T-cell (primary cell): ENCODE measurements at regions not wholly inside any gene's neighbourhood (a gene's known extent, or its start where the extent isn't known, plus 50 kb on each side); places are given as distances from the start of the nearest gene placed in this dataset.

Experiments
- ATAC-seq, 4 experiments: fragments of 200-7000 bp in 3 of 4; fragments of 150-1000 bp in 1 of 4; cut with Tn5 transposase; replicated peaks in 1 of 4; 1 replicate in 3 of 4; 2 replicates in 1 of 4; pipeline ENCODE4 v1.10.0; 2021; ENCODE audit warnings: moderate library complexity in 3 of 4, mild to moderate bottlenecking in 2 of 4, moderate number of reproducible peaks in 1 of 4
- CTCF ChIA-PET, 2 donors: fragments of 300-600 bp; sonication (Branson Sonifier 250); formaldehyde crosslinking; loops; one replicate each; lab custom pipeline; 2022; ENCODE audit warnings: antibody characterized with exemption in 2 of 2; lab: Charles Lee
- POLR2A ChIA-PET, 2 donors: fragments of 300-600 bp; sonication (Branson Sonifier 250); formaldehyde crosslinking; loops; one replicate each; lab custom pipeline; 2022; ENCODE audit warnings: antibody characterized with exemption in 2 of 2; lab: Charles Lee
- DNase-seq, 35 experiments: peaks; one replicate each; pipeline versions ENCODE4 v3.0.0 to v3.0.0-alpha.2; 2013 to 2023
- H3K27ac ChIP-seq: one replicate; pipeline ENCODE4 v1.5.1; 2013; ENCODE audit warnings: low read length
- H3K27me3 ChIP-seq, 2 experiments: replicated peaks in 1 of 2; 1 replicate in 1 of 2; 2 replicates in 1 of 2; pipeline versions ENCODE4 v1.6.1 to v1.7.0; 2013; ENCODE audit warnings: low read length in 1 of 2, mixed read lengths in 1 of 2; ENCODE audit not compliant: control insufficient read depth in 2 of 2, insufficient read depth in 2 of 2; ENCODE audit errors: extremely low read depth in 1 of 2
- H3K36me3 ChIP-seq, 2 donors: 1 replicate in 1 of 2; 2 replicates in 1 of 2; pipeline versions ENCODE4 v1.6.1 to v1.7.0; 2013; ENCODE audit warnings: low read length in 1 of 2; ENCODE audit not compliant: control insufficient read depth in 2 of 2, insufficient read depth in 1 of 2; ENCODE audit errors: extremely low read depth in 1 of 2
- H3K4me1 ChIP-seq, 2 experiments: 1 replicate in 1 of 2; 2 replicates in 1 of 2; pipeline versions ENCODE4 v1.6.1 to v1.7.0; 2013; ENCODE audit warnings: low read length in 2 of 2, mixed read lengths in 1 of 2; ENCODE audit not compliant: insufficient read depth in 2 of 2, control insufficient read depth in 1 of 2; ENCODE audit errors: extremely low read depth in 1 of 2
- H3K4me3 ChIP-seq, 2 donors: 1 replicate in 1 of 2; 2 replicates in 1 of 2; pipeline versions ENCODE4 v1.5.1 to v1.7.0; 2013; ENCODE audit warnings: mild to moderate bottlenecking in 2 of 2, low read length in 1 of 2, moderate library complexity in 1 of 2; ENCODE audit not compliant: control insufficient read depth in 1 of 2; ENCODE audit errors: extremely low read depth in 1 of 2
- H3K9me3 ChIP-seq: 2 replicates; pipeline ENCODE4 v1.7.0; 2013
- H3K27ac Mint-ChIP-seq, 2 donors: one replicate each; pipeline ENCODE4 v1.8.0; 2020 to 2021; ENCODE audit warnings: mild to moderate bottlenecking in 2 of 2, mixed read lengths in 2 of 2
- H3K27me3 Mint-ChIP-seq, 2 donors: one replicate each; pipeline ENCODE4 v1.8.0; 2021 to 2022; ENCODE audit warnings: mixed read lengths in 2 of 2
- H3K36me3 Mint-ChIP-seq: one replicate; pipeline ENCODE4 v1.8.0; 2021; ENCODE audit warnings: mixed read lengths
- H3K4me1 Mint-ChIP-seq, 3 donors: one replicate each; pipeline ENCODE4 v1.8.0; 2020 to 2022; ENCODE audit warnings: mixed read lengths in 3 of 3, mild to moderate bottlenecking in 1 of 3
- H3K4me3 Mint-ChIP-seq, 3 donors: one replicate each; pipeline ENCODE4 v1.8.0; 2020 to 2022; ENCODE audit warnings: mild to moderate bottlenecking in 3 of 3, mixed read lengths in 3 of 3, moderate library complexity in 3 of 3
- H3K9me3 Mint-ChIP-seq, 3 donors: one replicate each; pipeline ENCODE4 v1.8.0; 2020 to 2022; ENCODE audit warnings: mixed read lengths in 3 of 3
- WGBS: methylation state at CpG from one replicate; pipeline ENCODE4 v1.1.5; 2013; ENCODE audit warnings: missing lambda C conversion rate; ENCODE audit not compliant: insufficient coverage; 5-methylcytosine and 5-hydroxymethylcytosine counted together

- no peaks in the 10 kb centered on the region for H3K9me3 ChIP-seq
- POLR2A ChIA-PET, result no interaction called here
- no peaks in the 10 kb centered on the region for H3K4me1 ChIP-seq
- Mint-ChIP-seq H3K4me3 (no peak overlapping the region), H3K27me3 (no peaks in the 10 kb centered on the region), H3K36me3 (no peaks in the 10 kb centered on the region), H3K27ac (no peak overlapping the region), H3K9me3 (peaks cover 0 to 5% (median 0%) of the 10 kb centered on the region in 3 donors), H3K4me1 (no peaks in the 10 kb centered on the region)
- no peaks in the 10 kb centered on the region for H3K27me3 ChIP-seq
- no peak overlapping the region for H3K4me3 ChIP-seq
- H3K27ac ChIP-seq, result no peak overlapping the region
- no CpG with 5 or more reads among the region's 4 CpGs for WGBS
- ATAC-seq, result no peak
- no peaks in the 10 kb centered on the region for H3K36me3 ChIP-seq
- CTCF ChIA-PET, result interaction anchor here in 1 of 2 donors (0.5 kb wide), 1 partner anchor 1238 kb away, joined by 3 read pairs; no protein-coding TSS in a partner anchor
- DNase-seq, result no peak
Measured at GRCh38 chr18:68456985-68457384, 257.9 kb downstream of the TMX3 start.

GRCh38 chr18:68455229-68455603 is 259.7 kb downstream of the TMX3 start:
- Mint-ChIP-seq H3K27ac (no peak overlapping the region), H3K4me3 (no peak overlapping the region), H3K9me3 (peaks cover 0 to 5% (median 0%) of the 10 kb centered on the region in 3 donors), H3K4me1 (no peaks in the 10 kb centered on the region), H3K36me3 (no peaks in the 10 kb centered on the region), H3K27me3 (no peaks in the 10 kb centered on the region)
- Histone ChIP-seq H3K36me3 (no peaks in the 10 kb centered on the region), H3K9me3 (no peaks in the 10 kb centered on the region), H3K4me3 (no peak overlapping the region), H3K4me1 (no peaks in the 10 kb centered on the region), H3K27ac (no peak overlapping the region), H3K27me3 (no peaks in the 10 kb centered on the region)
- no peak for ATAC-seq
- no peak for DNase-seq
- CTCF ChIA-PET, result no interaction called here
- POLR2A ChIA-PET, result no interaction called here

GRCh38 chr18:68454511-68455228 is 260.2 kb downstream of the TMX3 start:
- Mint-ChIP-seq H3K36me3 (no peaks in the 10 kb centered on the region), H3K9me3 (peaks cover 0 to 5% (median 0%) of the 10 kb centered on the region in 3 donors), H3K4me3 (no peak overlapping the region), H3K4me1 (no peaks in the 10 kb centered on the region), H3K27me3 (no peaks in the 10 kb centered on the region), H3K27ac (no peak overlapping the region)
- H3K4me3 ChIP-seq, result no peak overlapping the region
- POLR2A ChIA-PET, result no interaction called here
- no peak overlapping the region for H3K27ac ChIP-seq
- H3K9me3 ChIP-seq, result no peaks in the 10 kb centered on the region
- 30% methylated on average over 2 of the region's 3 CpGs for WGBS
- CTCF ChIA-PET, result no interaction called here
- DNase-seq (no peak), ATAC-seq (no peak)
- no peaks in the 10 kb centered on the region for H3K4me1 ChIP-seq
- no peaks in the 10 kb centered on the region for H3K36me3 ChIP-seq
- no peaks in the 10 kb centered on the region for H3K27me3 ChIP-seq

GRCh38 chr18:68449292-68449691 is 265.6 kb downstream of the TMX3 start:
- no peak overlapping the region for H3K27ac Mint-ChIP-seq
- H3K4me3 Mint-ChIP-seq, result no peak overlapping the region
- no peak overlapping the region for H3K27ac ChIP-seq
- CTCF ChIA-PET, result no interaction called here
- no peaks in the 10 kb centered on the region for H3K27me3 Mint-ChIP-seq
- ATAC-seq (no peak), DNase-seq (no peak)
- H3K4me1 ChIP-seq, result no peaks in the 10 kb centered on the region
- H3K9me3 ChIP-seq, result no peaks in the 10 kb centered on the region
- H3K27me3 ChIP-seq, result no peaks in the 10 kb centered on the region
- H3K36me3 Mint-ChIP-seq, result no peaks in the 10 kb centered on the region
- H3K36me3 ChIP-seq, result no peaks in the 10 kb centered on the region
- POLR2A ChIA-PET, result no interaction called here
- peaks cover 0 to 4% (median 0%) of the 10 kb centered on the region in 3 donors for H3K9me3 Mint-ChIP-seq
- no peak overlapping the region for H3K4me3 ChIP-seq
- WGBS, result 89% methylated on average over 1 of the region's 2 CpGs
- no peaks in the 10 kb centered on the region for H3K4me1 Mint-ChIP-seq

GRCh38 chr18:68448736-68449135 is 266.2 kb downstream of the TMX3 start:
- Mint-ChIP-seq H3K27me3 (no peaks in the 10 kb centered on the region), H3K4me1 (no peaks in the 10 kb centered on the region), H3K4me3 (no peak overlapping the region), H3K9me3 (peaks cover 0 to 4% (median 0%) of the 10 kb centered on the region in 3 donors), H3K27ac (no peak overlapping the region), H3K36me3 (no peaks in the 10 kb centered on the region)
- H3K27me3 ChIP-seq, result no peaks in the 10 kb centered on the region
- H3K4me1 ChIP-seq, result no peaks in the 10 kb centered on the region
- no peak for ATAC-seq
- POLR2A ChIA-PET, result no interaction called here
- H3K4me3 ChIP-seq, result no peak overlapping the region
- H3K36me3 ChIP-seq, result no peaks in the 10 kb centered on the region
- CTCF ChIA-PET, result no interaction called here
- no CpG with 5 or more reads among the region's 1 CpG for WGBS
- H3K27ac ChIP-seq, result no peak overlapping the region
- no peaks in the 10 kb centered on the region for H3K9me3 ChIP-seq
- no peak for DNase-seq

- CTCF ChIA-PET, result no interaction called here
- no peak overlapping the region for H3K4me3 Mint-ChIP-seq
- POLR2A ChIA-PET, result no interaction called here
- H3K27ac ChIP-seq, result no peak overlapping the region
- H3K9me3 ChIP-seq, result no peaks in the 10 kb centered on the region
- no peak overlapping the region for H3K27ac Mint-ChIP-seq
- H3K36me3 ChIP-seq, result no peaks in the 10 kb centered on the region
- WGBS, result no CpG with 5 or more reads among the region's 1 CpG
- no peaks in the 10 kb centered on the region for H3K4me1 Mint-ChIP-seq
- ATAC-seq, result no peak
- no peaks in the 10 kb centered on the region for H3K27me3 ChIP-seq
- H3K36me3 Mint-ChIP-seq, result no peaks in the 10 kb centered on the region
- DNase-seq, result no peak
- H3K4me1 ChIP-seq, result no peaks in the 10 kb centered on the region
- H3K4me3 ChIP-seq, result no peak overlapping the region
- H3K9me3 Mint-ChIP-seq, result peaks cover 0 to 4% (median 0%) of the 10 kb centered on the region in 3 donors
- no peaks in the 10 kb centered on the region for H3K27me3 Mint-ChIP-seq
Measured at GRCh38 chr18:68447286-68447685, 267.6 kb downstream of the TMX3 start.
